ENCODE measurements at regions not wholly inside any gene's neighbourhood (a gene's known extent, or its start where the extent isn't known, plus 50 kb on each side); places are given as distances from the start of the nearest gene placed in this dataset.

DNA sequence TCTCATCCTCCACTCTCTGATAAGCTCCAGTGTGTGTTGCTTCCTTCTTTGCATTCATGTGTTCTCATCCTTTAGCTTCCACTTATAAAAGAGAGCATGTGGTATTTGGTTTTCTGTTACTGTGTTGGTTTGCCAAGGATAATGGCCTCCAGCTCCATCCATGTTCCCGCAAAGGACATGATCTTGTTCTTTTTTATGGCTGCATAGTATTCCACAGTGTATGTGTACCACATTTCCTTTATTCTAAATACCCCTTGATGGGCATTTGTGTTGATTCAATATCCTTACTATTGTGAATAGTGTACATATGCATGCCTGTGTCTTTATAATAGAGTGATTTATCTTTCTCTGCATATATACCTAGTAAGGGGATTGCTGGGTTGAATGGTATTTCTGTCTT lies 155.1 kb downstream of the DCK start:
- TF ChIP-seq CTCF (IDR thresholded peaks at IDR 0.05) (no peak), POLR2A (IDR thresholded peaks at IDR 0.05) (no peak), EP300 (IDR thresholded peaks at IDR 0.05) (no peak)

Data from tibial nerve (tissue), 4 donors.